GM12873 (cell line): ENCODE measurements at regions not wholly inside any gene's neighbourhood (a gene's known extent, or its start where the extent isn't known, plus 50 kb on each side); places are given as distances from the start of the nearest gene placed in this dataset.

ENCODE experiments used
- CTCF ChIP-seq: IDR thresholded peaks from 2 replicates; pipeline ENCODE4 v1.5.1; 2012; ENCODE audit warnings: low read depth, mild to moderate bottlenecking, moderate library complexity, low read length, control low read depth; ENCODE audit not compliant: insufficient read depth; ENCODE audit errors: missing control alignments

- TF ChIP-seq CTCF = no peak
These were observed 83.3 kb downstream of the TRIM42 start for GRCh38 chr3:140761076-140761639.

GRCh38 chr3:140762746-140763145 lies 84.9 kb downstream of the TRIM42 start:
- no peak for TF ChIP-seq CTCF

- TF ChIP-seq CTCF = no peak
These were observed 85.7 kb downstream of the TRIM42 start for GRCh38 chr3:140763532-140763931.

- no peak for TF ChIP-seq CTCF
These were observed 87.4 kb downstream of the TRIM42 start for GRCh38 chr3:140765246-140765645.

- TF ChIP-seq CTCF = no peak
These were observed 88.6 kb downstream of the TRIM42 start for GRCh38 chr3:140766465-140766864.

GRCh38 chr3:140767566-140767965 lies 89.7 kb downstream of the TRIM42 start:
- no peak for TF ChIP-seq CTCF

GRCh38 chr3:140768941-140769340 lies 91.1 kb downstream of the TRIM42 start:
- TF ChIP-seq CTCF = no peak

- TF ChIP-seq CTCF = no peak
These were observed 92.1 kb downstream of the TRIM42 start for GRCh38 chr3:140769951-140770350.
